ENCODE measurements at regions not wholly inside any gene's neighbourhood (a gene's known extent, or its start where the extent isn't known, plus 50 kb on each side); places are given as distances from the start of the nearest gene placed in this dataset.

DNA sequence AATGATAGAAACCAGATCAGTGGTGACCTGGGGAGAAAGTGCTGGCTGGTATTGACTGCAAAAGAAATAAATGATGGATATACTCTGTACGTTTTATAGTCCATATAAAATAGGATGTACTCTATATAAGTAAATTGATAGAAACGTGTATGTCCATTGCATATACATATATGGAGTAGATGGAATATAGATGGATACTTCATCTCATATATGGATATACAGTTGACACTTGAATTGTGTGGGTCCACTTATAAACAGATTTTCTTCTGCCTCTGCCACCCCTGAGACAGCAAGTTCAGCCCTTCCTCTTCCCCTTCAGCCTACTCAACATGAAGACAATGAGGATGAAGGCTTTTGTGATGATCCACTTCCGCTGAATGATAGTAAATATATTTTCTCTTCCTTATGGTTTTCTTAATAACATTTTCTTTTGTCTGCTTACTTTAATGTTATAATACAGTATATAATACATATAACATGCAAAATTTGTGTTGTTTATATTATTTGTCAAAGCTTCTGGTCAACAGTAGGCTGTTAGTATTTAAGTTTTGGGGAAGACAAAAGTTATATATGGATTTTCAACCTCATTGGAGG, 76.1 kb upstream of the MYCN start:
- TF ChIP-seq, protein P1, sequence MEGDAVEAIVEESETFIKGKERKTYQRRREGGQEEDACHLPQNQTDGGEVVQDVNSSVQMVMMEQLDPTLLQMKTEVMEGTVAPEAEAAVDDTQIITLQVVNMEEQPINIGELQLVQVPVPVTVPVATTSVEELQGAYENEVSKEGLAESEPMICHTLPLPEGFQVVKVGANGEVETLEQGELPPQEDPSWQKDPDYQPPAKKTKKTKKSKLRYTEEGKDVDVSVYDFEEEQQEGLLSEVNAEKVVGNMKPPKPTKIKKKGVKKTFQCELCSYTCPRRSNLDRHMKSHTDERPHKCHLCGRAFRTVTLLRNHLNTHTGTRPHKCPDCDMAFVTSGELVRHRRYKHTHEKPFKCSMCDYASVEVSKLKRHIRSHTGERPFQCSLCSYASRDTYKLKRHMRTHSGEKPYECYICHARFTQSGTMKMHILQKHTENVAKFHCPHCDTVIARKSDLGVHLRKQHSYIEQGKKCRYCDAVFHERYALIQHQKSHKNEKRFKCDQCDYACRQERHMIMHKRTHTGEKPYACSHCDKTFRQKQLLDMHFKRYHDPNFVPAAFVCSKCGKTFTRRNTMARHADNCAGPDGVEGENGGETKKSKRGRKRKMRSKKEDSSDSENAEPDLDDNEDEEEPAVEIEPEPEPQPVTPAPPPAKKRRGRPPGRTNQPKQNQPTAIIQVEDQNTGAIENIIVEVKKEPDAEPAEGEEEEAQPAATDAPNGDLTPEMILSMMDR (IDR thresholded peaks at IDR 0.05; ENCODE audit: control insufficient read depth, insufficient read depth, low read depth, low read length, missing control alignments) = no peak
- DNase-seq (ENCODE audit: low read depth) = no peak
- H3K4me3 ChIP-seq (ENCODE audit: control insufficient read depth, low read depth, low read length) = no peak overlapping the region

DNA sequence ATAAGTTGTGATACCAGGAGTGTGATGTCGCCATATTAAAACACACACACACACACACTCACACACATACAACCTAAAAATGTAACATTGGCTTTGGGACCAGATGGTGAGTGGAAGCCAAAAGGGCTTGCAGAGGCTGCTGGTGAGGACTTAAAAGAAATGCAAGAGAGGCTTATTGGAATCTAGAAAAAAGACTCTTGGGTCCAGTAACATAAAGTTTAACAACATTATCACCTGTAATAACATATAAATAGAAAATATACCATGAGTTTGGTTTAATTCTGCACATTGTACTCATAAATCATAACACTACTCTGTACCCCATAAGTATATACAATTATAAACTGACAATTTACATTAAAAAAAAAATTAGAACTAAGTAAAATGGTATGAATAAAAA, 74.4 kb upstream of the MYCN start:
- no peak overlapping the region for H3K4me3 ChIP-seq (ENCODE audit: control insufficient read depth, low read depth, low read length)
- TF ChIP-seq, protein P1 (IDR thresholded peaks at IDR 0.05; ENCODE audit: control insufficient read depth, insufficient read depth, low read depth, low read length, missing control alignments) = no peak
- no peak for DNase-seq (ENCODE audit: low read depth)

DNA sequence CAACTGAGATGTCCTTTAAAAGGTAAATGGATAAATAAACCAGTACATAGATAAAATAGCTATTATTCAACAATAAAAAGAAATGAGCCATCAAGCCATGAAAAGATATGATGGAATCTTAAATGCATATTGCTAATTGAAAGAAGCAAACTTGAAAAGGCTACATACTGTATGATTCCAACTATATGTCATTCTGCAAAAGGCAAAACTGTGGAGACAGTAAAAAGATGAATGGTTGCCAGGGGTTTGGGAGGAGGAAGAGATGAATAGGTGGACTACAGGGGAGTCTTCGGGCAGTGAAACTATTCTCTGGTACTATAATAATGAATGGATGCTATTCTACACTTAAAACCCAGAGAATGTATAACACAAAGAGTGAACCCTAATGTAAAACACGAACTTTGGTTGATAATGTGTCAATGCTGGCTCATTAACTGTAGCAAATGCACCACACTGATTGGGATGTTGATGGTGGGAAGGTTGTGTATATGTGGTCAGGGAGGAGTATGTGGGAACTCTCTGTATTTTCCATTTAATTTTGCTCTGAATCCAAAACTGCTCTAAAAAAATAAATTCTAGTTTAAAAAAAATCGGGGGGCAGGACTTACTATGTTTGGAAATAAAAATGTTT, 73.7 kb upstream of the MYCN start:
- no peak for DNase-seq (ENCODE audit: low read depth)
- TF ChIP-seq, protein P1 (IDR thresholded peaks at IDR 0.05; ENCODE audit: control insufficient read depth, insufficient read depth, low read depth, low read length, missing control alignments) = no peak
- H3K4me3 ChIP-seq (ENCODE audit: control insufficient read depth, low read depth, low read length) = no peak overlapping the region

DNA sequence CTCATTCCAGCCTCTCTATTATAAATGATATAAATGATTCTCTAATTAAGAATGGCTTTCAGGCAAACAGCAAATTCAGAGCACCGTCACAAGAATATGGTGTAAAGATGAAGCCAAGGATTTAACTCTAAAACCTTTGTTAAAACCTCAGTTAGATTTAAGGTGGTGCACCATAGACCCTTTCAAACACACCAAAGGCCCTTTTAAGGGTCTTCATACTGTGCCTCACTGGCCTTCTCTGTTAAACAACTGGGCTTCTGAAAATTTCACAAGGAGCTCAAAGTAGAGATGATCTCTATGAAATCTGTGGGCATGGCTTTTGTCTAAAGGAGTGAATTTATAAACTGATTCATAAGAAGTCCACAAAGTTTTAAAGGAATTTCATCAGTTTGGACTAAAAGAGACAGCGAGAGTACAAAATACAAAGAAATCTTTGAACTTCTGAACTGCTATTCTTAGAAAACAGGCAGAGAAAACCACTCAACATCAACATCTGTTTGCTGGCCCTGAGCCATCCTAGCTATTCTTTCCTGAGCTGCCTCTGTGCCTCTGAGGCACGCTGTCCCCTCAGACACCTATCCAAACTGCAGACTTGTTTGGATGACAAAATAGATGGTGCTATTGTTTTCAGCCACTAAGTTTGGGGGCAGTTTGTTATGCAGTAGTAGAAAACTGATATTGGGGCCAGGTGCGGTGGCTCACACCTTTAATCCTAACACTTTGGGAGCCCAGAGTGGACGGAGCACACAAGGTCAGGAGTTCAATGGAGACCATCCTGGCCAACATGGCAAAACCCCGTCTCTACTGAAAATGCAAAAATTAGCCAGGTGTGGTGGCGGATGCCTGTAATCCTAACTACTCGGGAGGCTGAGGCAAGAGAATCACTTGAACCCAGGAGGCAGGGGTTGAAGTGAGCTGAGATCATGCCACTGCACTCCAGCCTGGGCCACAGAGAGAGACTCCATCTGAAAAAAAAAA, 72.9 kb upstream of the MYCN start:
- DNase-seq (ENCODE audit: low read depth) = no peak
- TF ChIP-seq, protein P1 (IDR thresholded peaks at IDR 0.05; ENCODE audit: control insufficient read depth, insufficient read depth, low read depth, low read length, missing control alignments) = no peak
- no peak overlapping the region for H3K4me3 ChIP-seq (ENCODE audit: control insufficient read depth, low read depth, low read length)

DNA sequence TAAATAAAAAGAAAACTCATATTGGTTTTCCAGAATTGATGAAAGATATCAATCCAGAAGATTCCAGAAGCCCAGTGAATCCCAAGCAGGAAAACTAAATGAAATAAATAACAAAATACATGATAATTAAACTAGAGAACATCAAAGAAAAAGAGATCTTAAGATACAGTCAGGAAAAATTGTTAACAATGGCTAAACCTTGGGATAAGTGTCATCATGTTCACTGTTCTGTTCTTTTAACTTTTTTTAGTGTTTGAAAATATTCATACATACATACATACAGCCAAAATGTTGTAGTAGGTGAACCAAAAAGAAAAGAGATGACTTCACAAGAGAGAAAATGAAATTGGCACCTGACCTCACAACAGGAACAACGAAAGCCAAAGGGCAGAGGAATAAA, 72.2 kb upstream of the MYCN start:
- TF ChIP-seq, protein P1 (IDR thresholded peaks at IDR 0.05; ENCODE audit: control insufficient read depth, insufficient read depth, low read depth, low read length, missing control alignments) = no peak
- no peak for DNase-seq (ENCODE audit: low read depth)
- H3K4me3 ChIP-seq (ENCODE audit: control insufficient read depth, low read depth, low read length) = no peak overlapping the region

DNA sequence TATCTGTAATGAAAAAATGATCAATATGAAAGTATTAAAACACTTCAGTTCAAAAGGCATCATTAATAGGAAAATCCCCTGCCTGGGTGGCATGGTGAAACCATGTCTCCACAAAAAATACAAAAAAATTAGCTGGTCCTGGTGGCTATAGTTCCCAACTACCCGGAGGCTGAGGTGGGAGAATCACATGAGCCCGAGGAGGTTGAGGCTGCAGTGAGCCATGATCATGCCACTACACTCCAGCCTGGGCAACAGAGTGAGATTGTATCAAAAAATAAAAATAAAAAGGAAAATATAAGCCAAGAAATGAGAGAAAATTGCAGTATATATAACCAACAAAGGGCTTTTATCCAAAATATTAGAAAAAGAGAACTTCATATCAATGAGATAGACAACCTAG, 71.6 kb upstream of the MYCN start:
- no peak overlapping the region for H3K4me3 ChIP-seq (ENCODE audit: control insufficient read depth, low read depth, low read length)
- TF ChIP-seq, protein P1 (IDR thresholded peaks at IDR 0.05; ENCODE audit: control insufficient read depth, insufficient read depth, low read depth, low read length, missing control alignments) = no peak
- no peak for DNase-seq (ENCODE audit: low read depth)

All from AG09309 (cell line).